ENCODE measurements at regions not wholly inside any gene's neighbourhood (a gene's known extent, or its start where the extent isn't known, plus 50 kb on each side); places are given as distances from the start of the nearest gene placed in this dataset.

DNA sequence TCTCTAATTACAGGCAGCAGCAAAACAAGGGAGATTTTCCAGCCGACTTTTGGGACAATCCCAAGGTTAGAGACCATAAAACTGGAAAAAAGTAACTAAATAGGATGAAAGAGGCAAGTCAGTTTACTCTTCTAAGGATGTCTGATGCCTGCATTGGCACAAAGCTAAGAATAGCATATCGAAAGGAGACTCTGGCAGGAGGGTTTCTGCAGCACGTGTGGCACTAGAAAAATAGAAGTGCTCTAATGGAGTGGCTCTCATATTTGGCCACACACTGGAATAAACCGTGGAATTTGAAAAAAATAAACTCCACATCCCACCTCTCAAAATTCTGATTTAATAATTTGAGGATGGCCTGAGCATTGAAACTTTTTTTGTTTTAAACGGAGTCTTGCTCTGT is 77.2 kb upstream of the ARSJ start:
- Histone ChIP-seq H3K4me1 (no peaks in the 10 kb centered on the region), H3K4me3 (no peak overlapping the region), H3K9me3 (no peaks in the 10 kb centered on the region), H3K36me3 (no peaks in the 10 kb centered on the region), H3K27ac (no peak overlapping the region), H3K27me3 (no peaks in the 10 kb centered on the region)
- no peak for TF ChIP-seq CTCF (IDR thresholded peaks at IDR 0.05)
- no peak for DNase-seq (ENCODE audit: low spot score)

DNA sequence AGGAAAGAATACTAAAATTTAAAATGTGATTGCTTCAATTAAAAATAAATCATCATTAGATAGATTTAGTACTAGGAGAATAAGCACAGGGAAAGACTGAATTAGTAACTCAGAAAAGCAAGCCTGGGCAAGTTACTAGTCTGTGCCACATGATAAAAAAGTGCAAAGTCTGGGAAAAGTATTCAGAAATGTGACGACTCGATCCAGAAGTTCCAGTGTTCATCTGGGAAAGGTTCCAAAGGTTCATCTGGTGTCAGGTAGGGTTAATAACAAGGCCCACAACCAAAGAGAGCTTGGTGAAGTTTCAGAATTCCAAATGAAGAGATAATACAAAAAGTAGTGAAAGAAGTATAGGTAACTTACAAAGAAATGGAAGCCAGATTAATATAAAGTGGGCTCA is 78.3 kb upstream of the ARSJ start:
- Histone ChIP-seq H3K4me3 (no peak overlapping the region), H3K27ac (no peak overlapping the region)

GRCh38 chr4:114062499-114062898 is 83.1 kb upstream of the ARSJ start:
- no peaks in the 10 kb centered on the region for H3K36me3 ChIP-seq
- no peak for DNase-seq (ENCODE audit: low spot score)
- no peaks in the 10 kb centered on the region for H3K9me3 ChIP-seq
- H3K4me1 ChIP-seq = no peaks in the 10 kb centered on the region
- no peaks in the 10 kb centered on the region for H3K27me3 ChIP-seq
- no peak for TF ChIP-seq CTCF (IDR thresholded peaks at IDR 0.05)
- H3K27ac ChIP-seq = no peak overlapping the region
- H3K4me3 ChIP-seq = no peak overlapping the region

More for the DNA sequence above, 78.3 kb upstream of the ARSJ start:
- DNase-seq (ENCODE audit: low spot score) = no peak
- Histone ChIP-seq H3K27me3 (no peaks in the 10 kb centered on the region), H3K9me3 (no peaks in the 10 kb centered on the region), H3K4me1 (no peaks in the 10 kb centered on the region), H3K36me3 (no peaks in the 10 kb centered on the region)
- no peak for TF ChIP-seq CTCF (IDR thresholded peaks at IDR 0.05)

DNA sequence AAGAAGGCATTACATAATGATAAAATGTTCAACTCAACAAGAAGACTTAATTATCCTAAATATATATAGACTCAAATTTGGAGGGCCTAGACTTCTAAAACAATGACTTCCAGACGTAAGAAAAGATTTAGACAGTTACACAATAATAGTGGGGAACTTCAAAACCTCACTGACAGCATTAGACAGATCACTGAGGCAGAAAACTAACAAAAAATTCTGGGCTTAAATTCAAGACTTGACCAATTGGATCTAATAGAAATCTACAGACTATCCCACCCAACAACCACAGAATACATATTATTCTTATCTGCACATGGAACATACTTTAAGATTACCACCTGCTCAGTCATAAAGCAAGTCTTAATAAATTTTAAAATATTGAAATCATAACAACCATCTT is 93.3 kb upstream of the ARSJ start:
- no peak overlapping the region for H3K4me3 ChIP-seq
- no peaks in the 10 kb centered on the region for H3K4me1 ChIP-seq
- no peak for TF ChIP-seq CTCF (IDR thresholded peaks at IDR 0.05)

DNA sequence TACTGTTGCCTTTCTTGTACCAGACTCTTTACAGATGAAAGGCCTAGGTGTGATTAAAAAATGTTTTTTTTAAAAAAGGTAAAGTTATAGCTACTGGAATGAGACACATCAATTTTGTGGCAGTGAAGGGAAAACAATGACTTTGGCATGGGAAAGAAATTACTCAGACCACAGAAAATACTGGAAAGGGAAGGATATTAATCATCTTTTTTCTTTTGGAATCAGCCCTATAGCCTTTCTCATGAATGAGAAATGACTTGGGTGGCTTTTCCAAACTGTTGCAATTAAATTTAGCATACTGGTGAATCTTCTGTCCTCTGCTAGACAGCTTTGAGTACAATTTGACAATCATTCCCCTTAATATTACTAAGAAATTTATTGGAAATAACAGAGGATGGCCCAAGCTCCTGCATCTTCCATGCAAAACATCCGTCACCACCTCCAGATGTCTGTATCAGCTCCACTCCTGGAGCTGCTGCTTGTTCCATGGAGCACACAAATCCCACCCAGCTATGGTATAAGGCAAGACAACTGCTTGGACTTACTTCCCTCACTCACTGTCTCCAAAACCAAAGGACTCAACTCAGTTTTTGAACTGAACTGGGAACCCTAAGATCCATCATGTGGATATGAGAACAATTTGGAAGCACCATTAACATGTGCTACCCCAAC is 97.6 kb upstream of the ARSJ start:
- H3K4me1 ChIP-seq = no peaks in the 10 kb centered on the region
- H3K27me3 ChIP-seq = no peaks in the 10 kb centered on the region
- H3K36me3 ChIP-seq = no peaks in the 10 kb centered on the region
- no peak for DNase-seq (ENCODE audit: low spot score)
- TF ChIP-seq CTCF (IDR thresholded peaks at IDR 0.05) = no peak
- H3K4me3 ChIP-seq = no peak overlapping the region
- H3K9me3 ChIP-seq = no peaks in the 10 kb centered on the region
- no peak overlapping the region for H3K27ac ChIP-seq

More for the DNA sequence above, 93.3 kb upstream of the ARSJ start:
- DNase-seq (ENCODE audit: low spot score) = no peak
- H3K36me3 ChIP-seq = no peaks in the 10 kb centered on the region
- no peaks in the 10 kb centered on the region for H3K9me3 ChIP-seq
- H3K27me3 ChIP-seq = no peaks in the 10 kb centered on the region
- no peak overlapping the region for H3K27ac ChIP-seq

DNA sequence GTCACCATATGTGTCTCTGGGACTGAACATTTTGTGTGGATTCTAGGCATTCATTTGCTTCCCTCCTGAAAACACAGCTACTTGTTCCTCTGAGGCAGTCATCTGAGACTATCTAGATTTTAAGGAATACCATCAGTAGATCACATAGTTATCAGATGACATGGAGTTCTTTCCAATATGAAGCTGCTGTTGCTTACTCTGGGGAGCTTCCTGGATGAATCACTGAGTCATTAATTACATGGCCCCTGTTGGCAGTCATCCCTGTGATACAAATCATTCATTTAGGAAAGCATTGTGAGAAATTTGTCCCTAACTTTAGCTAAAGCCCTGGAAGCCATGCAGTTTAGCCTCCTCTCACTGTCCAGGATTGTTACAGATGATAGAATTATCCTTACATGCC is 98.2 kb upstream of the ARSJ start:
- no peak overlapping the region for H3K4me3 ChIP-seq
- no peak for DNase-seq (ENCODE audit: low spot score)
- H3K9me3 ChIP-seq = no peaks in the 10 kb centered on the region
- H3K4me1 ChIP-seq = no peaks in the 10 kb centered on the region
- H3K36me3 ChIP-seq = no peaks in the 10 kb centered on the region
- no peak for TF ChIP-seq CTCF (IDR thresholded peaks at IDR 0.05)
- H3K27me3 ChIP-seq = no peaks in the 10 kb centered on the region
- H3K27ac ChIP-seq = no peak overlapping the region
